NCI-H526 (cell line): ENCODE measurements at regions not wholly inside any gene's neighbourhood (a gene's known extent, or its start where the extent isn't known, plus 50 kb on each side); places are given as distances from the start of the nearest gene placed in this dataset.
"Not testable (repeated sequence)": the region's sequence is repeated elsewhere in the genome, so short reads cannot be mapped to it uniquely, and the experiment has no call there.

Experiments used
- DNase-seq, 2 experiments: peaks; one replicate each; lab custom pipeline; 2025; lab: John Stamatoyannopoulos, UW

GRCh38 chr10:71084061-71084817 is 128.1 kb upstream of the UNC5B start:
- DNase-seq, result no peak

- DNase-seq, result no peak
Observed at GRCh38 chr10:71084818-71085126, 127.6 kb upstream of the UNC5B start.

- no peak for DNase-seq
Observed at GRCh38 chr10:71085689-71086438, 126.5 kb upstream of the UNC5B start.

DNA sequence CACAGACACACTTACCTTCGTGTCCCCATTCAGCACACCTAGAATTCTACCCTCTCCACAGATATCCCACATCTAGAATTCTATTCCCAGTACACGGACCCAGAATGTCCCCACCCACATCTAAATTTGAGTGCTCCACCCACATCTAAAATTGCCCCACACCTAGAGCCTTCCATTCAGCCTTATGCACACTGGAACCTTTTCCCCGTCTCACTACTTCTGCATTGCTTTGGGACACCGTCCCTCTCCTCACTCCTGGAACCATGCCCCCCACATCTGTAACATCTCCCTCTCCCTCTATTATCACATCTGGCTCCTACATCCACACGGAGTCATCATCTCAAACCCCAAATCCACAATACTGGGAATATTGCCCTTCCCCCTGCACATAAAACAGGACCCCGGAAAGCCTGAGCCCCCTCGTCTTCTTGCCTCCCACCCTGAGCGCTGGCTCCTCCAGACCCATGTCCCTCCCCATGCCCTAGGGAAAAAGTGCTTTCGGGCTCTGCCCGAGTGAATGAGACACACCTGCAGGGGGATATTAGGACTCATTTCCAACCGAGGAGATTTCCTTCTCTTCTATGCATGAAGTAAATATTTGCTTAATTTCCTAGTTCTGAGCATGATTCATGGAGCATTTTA is 125.8 kb upstream of the UNC5B start:
- peak in 1 of 2 experiments; percentile 29 for DNase-seq

DNA sequence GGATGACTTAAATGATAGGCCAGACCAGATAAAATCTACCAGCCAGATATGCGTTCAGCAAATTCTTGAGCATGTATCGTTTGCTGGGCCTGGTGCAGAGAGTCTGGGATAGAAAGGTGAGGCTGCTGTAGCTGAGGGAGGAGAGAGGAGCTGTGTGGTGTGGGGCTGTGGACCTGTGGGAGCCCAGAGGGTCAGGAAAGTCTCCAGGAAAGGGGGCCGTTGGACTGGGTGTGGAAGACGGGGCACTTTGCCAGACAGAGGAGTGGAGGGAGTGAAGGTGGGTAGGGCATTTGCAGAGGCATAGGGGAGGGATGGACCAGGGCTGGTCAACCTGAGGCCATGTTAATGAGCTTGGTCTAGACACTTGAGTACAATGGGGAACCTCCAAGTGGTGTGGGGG is 124.7 kb upstream of the UNC5B start:
- peak in 1 of 2 experiments; percentile 26 for DNase-seq

DNA sequence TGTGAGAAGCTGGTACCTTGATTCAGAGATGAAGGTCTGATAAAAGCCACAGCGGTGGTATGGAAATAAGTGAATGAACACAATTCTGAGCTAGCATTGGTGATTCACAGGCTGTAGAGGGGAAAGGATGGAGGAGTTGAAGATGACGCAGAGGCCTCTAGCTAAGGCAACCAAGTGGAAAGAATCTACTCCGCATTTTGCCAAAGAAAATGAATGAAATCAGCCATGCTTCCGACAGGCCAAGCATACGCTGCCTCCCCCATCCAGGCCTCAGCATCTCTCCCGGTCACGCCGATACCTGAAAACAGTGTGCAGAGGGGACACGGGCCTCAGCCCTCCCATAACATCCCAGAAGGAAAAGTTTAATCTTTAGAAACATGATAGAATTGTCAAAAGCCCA is 124.3 kb upstream of the UNC5B start:
- DNase-seq, result peak in 1 of 2 experiments; percentile 31

DNA sequence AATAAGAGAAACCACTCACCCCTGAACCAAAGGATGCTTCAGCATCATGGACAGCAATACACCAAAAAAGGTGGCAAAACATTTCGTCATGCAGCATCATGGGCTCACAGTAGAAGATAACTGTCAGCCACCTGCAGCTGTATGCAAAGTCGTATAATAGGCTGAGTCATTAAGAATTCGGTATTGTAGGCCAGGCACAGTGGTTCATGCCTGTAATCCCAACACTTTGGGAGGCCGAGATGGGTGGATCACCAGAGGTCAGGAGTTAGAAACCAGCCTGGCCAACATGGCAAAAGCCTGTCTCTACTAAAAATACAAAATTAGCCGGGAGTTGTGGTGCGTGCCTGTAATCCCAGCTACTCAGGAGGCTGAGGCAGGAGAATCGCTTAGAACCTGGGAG is 123.8 kb upstream of the UNC5B start:
- peak; percentile 79 to 83 for DNase-seq

- no peak for DNase-seq
Observed at GRCh38 chr10:71089162-71089561, 123.2 kb upstream of the UNC5B start.

DNA sequence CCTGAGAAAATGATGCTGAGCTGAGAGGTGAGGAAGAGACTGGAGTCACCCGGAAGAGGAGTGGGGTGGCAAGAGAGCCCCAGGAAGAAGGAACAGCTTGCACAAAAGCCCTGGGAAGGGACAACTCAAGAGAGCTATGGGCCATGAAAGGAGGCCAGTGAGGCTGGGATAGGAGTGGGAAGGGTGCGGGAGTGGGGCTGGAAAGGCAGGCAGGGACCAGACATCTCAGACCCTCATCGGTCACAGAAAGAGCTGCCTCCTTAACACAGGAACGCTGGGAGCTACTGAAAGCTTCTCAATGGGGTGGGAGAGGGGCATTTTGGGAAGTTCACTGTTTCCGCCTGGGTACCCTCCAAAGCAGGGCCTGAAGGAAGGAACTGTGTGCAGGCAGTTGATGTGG is 122.0 kb upstream of the UNC5B start:
- no peak for DNase-seq

GRCh38 chr10:71090801-71091200 is 121.6 kb upstream of the UNC5B start:
- DNase-seq, result no peak

DNA sequence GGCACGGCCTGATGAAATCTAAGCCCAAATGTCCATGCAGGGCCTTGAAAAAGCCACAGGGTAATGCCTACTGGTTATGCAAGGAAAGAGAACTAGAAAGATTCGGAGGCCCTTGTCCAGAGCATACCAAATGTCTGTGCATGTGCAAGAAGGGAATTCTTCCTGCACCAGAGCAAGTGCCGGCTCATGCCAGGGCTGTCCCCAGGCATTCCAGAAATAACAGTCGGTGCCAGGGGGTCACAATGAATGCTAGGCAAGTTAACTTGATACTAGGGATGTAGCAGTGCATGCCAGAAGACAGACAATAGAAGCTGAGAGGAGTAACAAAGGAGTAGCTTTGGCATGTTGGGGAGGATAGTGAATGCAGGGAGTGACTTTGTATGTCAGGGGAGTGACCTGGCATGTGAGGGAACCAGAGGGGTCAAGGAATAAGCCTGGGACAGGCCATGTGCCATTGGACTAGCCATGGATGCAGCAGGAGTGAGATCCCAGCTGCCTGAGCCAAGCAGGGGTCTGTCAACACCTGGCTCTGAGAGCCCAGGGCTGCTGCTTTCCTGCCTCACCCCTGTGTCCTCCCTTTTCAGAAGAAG is 119.5 kb upstream of the UNC5B start:
- DNase-seq, result no peak

DNA sequence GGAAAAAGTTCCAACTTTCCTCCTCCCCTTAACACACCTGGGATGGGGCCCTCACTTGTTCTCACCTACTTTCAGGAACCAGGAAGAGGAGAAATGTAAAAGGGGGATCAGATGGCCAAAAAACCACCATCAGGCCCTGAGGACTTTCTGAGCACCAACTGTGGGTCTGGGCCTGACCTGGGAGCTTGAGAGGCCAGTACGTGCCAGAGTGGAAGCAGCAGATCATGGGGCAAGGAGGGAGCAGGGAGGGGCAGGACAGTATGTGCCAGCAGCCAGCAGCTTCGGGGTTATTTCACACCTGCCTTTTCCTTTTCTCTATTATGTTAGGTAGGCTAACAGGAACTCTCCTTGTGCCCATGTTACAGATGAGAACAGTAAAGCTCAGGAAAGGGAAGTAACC is 118.8 kb upstream of the UNC5B start:
- no peak for DNase-seq

GRCh38 chr10:71094712-71095390 is 117.5 kb upstream of the UNC5B start:
- no peak for DNase-seq

GRCh38 chr10:71099731-71100361 is 112.5 kb upstream of the UNC5B start:
- no peak for DNase-seq

- DNase-seq, result no peak
Observed at GRCh38 chr10:71103961-71104360, 108.4 kb upstream of the UNC5B start.

- not testable (repeated sequence) for DNase-seq
Observed at GRCh38 chr10:71106151-71106550, 106.2 kb upstream of the UNC5B start.

GRCh38 chr10:71107117-71107516 is 105.3 kb upstream of the UNC5B start:
- DNase-seq, result not testable (repeated sequence)

DNA sequence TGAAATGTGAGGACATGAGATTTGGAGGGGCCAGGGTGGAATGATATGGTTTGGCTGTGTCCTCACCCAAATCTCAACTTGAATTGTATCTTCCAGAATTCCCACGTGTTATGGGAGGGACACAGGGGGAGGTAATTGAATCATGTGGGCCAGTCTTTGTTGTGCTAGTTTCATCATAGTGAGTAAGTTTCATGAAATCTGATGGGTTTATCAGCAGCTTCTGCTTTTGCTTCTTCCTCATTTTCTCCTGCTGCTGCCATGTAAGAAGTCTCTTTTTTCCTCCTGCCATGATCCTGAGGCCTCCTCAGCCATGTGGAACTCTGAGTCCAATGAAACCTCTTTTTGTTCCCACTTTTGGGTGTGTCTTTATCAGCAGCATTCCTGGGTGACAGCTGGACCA is 104.3 kb upstream of the UNC5B start:
- not testable (repeated sequence) for DNase-seq

DNA sequence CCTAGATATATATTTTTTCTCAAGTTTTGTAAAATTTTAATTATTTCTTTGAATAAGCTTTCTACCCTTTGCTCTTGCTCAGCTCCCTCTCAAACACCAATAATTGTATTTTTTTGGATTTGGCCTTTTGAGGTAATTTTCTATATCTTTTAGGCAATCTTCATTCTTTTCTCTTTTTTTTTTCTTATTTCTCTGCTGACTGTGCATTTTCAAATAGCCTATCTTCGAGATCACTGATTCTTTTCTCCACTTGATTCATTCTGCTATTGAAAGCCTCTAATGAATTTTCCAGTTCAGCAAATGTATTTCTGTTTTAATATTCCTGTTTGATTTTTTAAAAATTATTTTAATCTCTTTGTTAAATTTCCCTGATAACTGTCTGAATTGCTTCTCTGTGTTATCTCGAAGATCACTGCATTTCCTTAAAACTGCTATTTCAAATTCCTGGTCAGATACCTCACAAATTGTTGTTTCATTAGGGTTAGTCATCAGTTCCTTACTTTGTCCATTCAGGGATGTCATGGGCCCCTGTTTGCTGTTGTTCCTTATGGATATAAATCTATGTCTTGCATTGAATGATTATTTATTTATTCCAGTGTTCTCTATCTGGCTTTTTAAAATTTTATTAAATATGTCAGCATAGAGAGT is 100.1 kb upstream of the UNC5B start:
- no peak for DNase-seq

DNA sequence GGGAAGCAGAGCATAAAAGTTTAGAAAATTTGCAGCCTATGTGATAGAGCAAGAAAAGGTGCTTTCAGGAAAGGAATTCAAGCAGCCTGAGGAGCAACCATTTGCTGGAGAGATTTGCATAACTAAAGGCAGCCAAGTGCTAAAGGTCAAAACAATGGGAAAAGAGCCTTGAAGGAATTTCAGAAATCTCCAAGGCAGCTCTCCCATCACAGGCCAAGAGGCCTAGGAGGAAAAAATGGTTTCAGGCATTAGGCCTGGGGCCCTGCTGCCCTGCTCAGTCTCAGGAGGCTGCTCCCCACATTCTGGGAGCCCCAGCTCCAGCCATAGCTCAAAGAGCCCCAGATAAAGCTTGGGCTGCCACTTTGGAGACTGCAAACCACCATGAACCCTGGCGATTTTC is 95.9 kb upstream of the UNC5B start:
- no peak for DNase-seq

GRCh38 chr10:71117589-71117988 is 94.8 kb upstream of the UNC5B start:
- DNase-seq, result not testable (repeated sequence)
